Breast epithelium (tissue), 3 donors: ENCODE measurements at regions not wholly inside any gene's neighbourhood (a gene's known extent, or its start where the extent isn't known, plus 50 kb on each side); places are given as distances from the start of the nearest gene placed in this dataset.

Experiments
- POLR2A ChIP-seq: fragments of 450-650 bp; IDR thresholded peaks from one replicate; pipeline ENCODE4 v1.6.1; 2016; ENCODE audit warnings: antibody characterized with exemption, mild to moderate bottlenecking, moderate library complexity
- POLR2AphosphoS5 ChIP-seq, 3 donors: sonication (generic); formaldehyde crosslinking; IDR thresholded peaks; one replicate each; pipeline ENCODE4 v1.6.1; 2017; ENCODE audit warnings: antibody characterized with exemption in 3 of 3
- TF ChIP-seq, protein P1 (sequence below), 3 donors: fragments of 450-650 bp; IDR thresholded peaks; one replicate each; pipeline ENCODE4 v1.5.1; 2016 to 2017; ENCODE audit warnings: antibody characterized with exemption in 3 of 3, mild to moderate bottlenecking in 3 of 3, moderate library complexity in 3 of 3

DNA sequence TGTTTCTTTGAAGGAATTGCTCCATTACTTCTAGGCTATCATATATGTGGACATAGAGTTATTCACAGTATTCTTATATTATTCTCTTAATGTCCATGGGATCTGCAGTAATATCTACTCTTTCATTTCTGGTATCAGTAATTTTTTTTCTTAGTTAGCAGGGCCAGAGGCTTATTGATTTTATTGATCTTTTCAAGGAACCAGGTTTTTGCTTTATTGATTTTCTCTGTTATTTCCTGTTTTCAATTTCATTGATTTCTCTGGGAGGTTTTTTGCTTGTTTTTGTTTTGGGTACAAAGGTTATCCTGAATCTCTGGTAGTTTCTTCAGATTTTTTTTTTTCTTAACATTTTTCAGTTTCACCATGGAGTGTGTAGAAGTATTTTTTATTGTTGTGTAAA, 60.1 kb upstream of the AP4E1 start:
- TF ChIP-seq, protein P1, sequence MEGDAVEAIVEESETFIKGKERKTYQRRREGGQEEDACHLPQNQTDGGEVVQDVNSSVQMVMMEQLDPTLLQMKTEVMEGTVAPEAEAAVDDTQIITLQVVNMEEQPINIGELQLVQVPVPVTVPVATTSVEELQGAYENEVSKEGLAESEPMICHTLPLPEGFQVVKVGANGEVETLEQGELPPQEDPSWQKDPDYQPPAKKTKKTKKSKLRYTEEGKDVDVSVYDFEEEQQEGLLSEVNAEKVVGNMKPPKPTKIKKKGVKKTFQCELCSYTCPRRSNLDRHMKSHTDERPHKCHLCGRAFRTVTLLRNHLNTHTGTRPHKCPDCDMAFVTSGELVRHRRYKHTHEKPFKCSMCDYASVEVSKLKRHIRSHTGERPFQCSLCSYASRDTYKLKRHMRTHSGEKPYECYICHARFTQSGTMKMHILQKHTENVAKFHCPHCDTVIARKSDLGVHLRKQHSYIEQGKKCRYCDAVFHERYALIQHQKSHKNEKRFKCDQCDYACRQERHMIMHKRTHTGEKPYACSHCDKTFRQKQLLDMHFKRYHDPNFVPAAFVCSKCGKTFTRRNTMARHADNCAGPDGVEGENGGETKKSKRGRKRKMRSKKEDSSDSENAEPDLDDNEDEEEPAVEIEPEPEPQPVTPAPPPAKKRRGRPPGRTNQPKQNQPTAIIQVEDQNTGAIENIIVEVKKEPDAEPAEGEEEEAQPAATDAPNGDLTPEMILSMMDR (IDR thresholded peaks at IDR 0.05), result no peak
- TF ChIP-seq POLR2A, result no peak
- TF ChIP-seq POLR2AphosphoS5 (IDR thresholded peaks at IDR 0.05), result no peak
